GM12874 (cell line): ENCODE measurements at regions not wholly inside any gene's neighbourhood (a gene's known extent, or its start where the extent isn't known, plus 50 kb on each side); places are given as distances from the start of the nearest gene placed in this dataset.

Experiments used
- CTCF ChIP-seq: IDR thresholded peaks from 2 replicates; pipeline ENCODE4 v1.5.1; 2011; ENCODE audit warnings: low read depth, mild to moderate bottlenecking, control low read depth, low read length, moderate library complexity; ENCODE audit not compliant: insufficient read depth

- TF ChIP-seq CTCF, result no peak
Observed at GRCh38 chr4:184955636-184956035, 62.7 kb upstream of the HELT start.

- no peak for TF ChIP-seq CTCF
Observed at GRCh38 chr4:184957446-184958115, 60.7 kb upstream of the HELT start.

DNA sequence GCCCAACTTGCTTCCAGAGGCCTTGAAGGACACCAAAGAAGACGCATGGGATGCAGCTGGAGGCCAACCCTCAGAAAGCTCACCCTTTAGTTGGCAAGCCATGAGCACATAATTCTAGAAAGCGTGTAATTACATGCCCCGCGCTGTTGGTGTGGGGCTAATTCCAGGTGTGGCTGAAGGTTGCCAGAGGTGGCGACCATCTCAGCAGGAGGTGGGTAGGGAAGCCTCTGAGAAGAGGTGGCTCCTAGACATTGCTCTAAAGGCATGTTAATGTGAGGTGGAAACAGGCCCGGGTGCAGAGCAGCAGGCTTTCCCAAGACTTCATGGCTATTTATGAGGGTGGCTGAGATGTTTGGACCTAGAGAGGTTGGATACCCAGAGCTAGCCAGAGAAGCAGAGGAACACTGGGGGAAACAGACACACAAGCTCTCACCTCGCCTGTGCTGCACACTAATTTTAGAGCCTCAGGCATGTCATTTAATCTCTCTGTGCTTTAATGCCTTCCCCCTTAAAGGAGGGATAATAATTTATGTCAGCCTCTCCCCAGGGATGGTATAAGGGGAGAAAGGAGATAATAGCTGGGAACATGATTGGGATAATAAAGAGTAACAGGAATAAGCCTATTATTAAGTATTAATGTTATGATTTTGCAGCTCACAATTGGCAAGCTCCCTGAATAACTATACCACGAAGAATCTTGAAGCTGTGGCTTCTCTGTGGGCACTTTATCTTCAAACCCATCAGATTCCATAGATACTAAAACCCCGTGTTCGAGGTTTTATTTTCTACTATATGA lies 60.0 kb upstream of the HELT start:
- no peak for TF ChIP-seq CTCF

GRCh38 chr4:184958923-184959210 lies 59.4 kb upstream of the HELT start:
- no peak for TF ChIP-seq CTCF

DNA sequence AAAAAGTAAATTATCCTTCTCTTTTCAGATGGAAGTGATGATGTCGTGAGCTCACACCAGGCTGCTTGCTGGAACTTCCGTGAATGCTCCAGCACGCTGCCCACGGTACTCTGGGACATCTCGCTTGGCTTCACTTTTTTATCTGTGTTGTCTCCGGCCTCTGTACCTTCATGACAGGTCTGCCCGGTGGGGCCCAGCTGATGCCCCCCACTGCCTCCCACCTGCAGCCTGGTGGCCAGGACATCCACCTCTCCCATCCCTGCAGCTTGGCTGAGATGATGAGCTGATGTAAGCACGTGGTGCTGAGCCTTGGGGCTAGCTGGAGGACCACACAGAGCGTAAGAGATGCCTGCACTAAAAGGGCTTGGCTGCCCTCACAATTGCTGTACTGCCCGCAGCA lies 59.0 kb upstream of the HELT start:
- no peak for TF ChIP-seq CTCF

DNA sequence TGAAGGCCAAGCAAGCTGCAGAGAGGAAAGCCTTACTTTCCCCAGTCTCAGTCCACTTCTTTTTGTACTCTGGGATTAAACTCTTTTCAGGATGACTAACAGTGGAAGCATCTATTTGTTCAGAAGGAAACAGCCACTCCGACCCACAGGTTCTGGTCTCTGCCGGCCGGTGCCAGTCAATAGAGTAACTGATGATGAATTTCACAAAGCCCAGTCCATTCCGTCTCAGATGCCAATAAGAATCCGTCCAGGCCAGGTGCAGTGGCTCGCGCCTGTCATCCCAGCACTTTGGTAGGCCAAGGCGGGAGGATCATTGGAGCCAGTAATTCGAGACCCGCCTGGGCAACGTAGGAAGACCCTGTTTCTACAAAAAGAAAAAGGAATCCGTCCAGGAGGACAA lies 58.5 kb upstream of the HELT start:
- no peak for TF ChIP-seq CTCF

DNA sequence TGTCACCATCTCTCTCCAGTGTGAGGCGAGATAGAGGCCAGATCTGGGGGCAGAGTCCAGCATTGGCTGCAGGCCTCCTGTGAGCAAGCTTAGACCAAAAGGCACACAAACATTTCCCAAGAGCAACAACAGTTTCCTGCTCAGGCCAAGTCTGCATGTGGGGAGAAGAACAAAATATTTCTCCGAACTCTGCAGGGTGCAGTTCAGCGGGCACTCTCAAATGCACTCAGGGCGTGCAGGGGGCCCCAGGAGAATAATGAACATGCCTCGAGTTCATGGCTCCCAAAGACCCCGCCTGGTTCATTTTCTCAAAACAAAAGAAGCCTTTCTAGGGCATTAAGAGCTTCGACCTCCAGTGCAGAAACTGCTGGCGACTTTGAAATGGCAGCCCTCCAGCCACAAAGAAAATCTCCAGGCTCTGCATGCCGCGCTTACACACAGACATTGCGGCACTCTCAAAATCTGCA lies 57.8 kb upstream of the HELT start:
- no peak for TF ChIP-seq CTCF
